Glomerular endothelial cell (primary cell): ENCODE measurements at regions not wholly inside any gene's neighbourhood (a gene's known extent, or its start where the extent isn't known, plus 50 kb on each side); places are given as distances from the start of the nearest gene placed in this dataset.

Experiments used
- DNase-seq: peaks from one replicate; pipeline ENCODE4 v3.0.0-alpha.2; 2011; ENCODE audit warnings: low read depth, low spot score; ENCODE audit errors: extremely low read depth

GRCh38 chr6:133583907-133584427 lies 304.9 kb upstream of the TCF21 start:
- no peak for DNase-seq

- no peak for DNase-seq
These were observed 304.1 kb upstream of the TCF21 start for GRCh38 chr6:133584823-133585222.

- no peak for DNase-seq
These were observed 302.9 kb upstream of the TCF21 start for GRCh38 chr6:133585978-133586377.

GRCh38 chr6:133587546-133588160 lies 301.3 kb upstream of the TCF21 start:
- no peak for DNase-seq

GRCh38 chr6:133590196-133590595 lies 298.7 kb upstream of the TCF21 start:
- no peak for DNase-seq

GRCh38 chr6:133590814-133591213 lies 298.1 kb upstream of the TCF21 start:
- DNase-seq = no peak

GRCh38 chr6:133591275-133591674 lies 297.6 kb upstream of the TCF21 start:
- no peak for DNase-seq

GRCh38 chr6:133594652-133595110 lies 294.2 kb upstream of the TCF21 start:
- no peak for DNase-seq

GRCh38 chr6:133595111-133595761 lies 293.7 kb upstream of the TCF21 start:
- DNase-seq = no peak

GRCh38 chr6:133606852-133607251 lies 282.1 kb upstream of the TCF21 start:
- DNase-seq = no peak

- no peak for DNase-seq
These were observed 280.3 kb upstream of the TCF21 start for GRCh38 chr6:133608620-133609019.

GRCh38 chr6:133609415-133610226 lies 279.3 kb upstream of the TCF21 start:
- peak; percentile 94 for DNase-seq

- DNase-seq = no peak
These were observed 278.6 kb upstream of the TCF21 start for GRCh38 chr6:133610227-133610840.

GRCh38 chr6:133610971-133611370 lies 277.9 kb upstream of the TCF21 start:
- DNase-seq = no peak

GRCh38 chr6:133612459-133612858 lies 276.5 kb upstream of the TCF21 start:
- DNase-seq = no peak

- DNase-seq = no peak
These were observed 275.7 kb upstream of the TCF21 start for GRCh38 chr6:133613211-133613610.

- DNase-seq = no peak
These were observed 267.2 kb upstream of the TCF21 start for GRCh38 chr6:133621751-133622150.

- no peak for DNase-seq
These were observed 265.8 kb upstream of the TCF21 start for GRCh38 chr6:133623065-133623464.

GRCh38 chr6:133623621-133624020 lies 265.3 kb upstream of the TCF21 start:
- no peak for DNase-seq

- DNase-seq = no peak
These were observed 262.7 kb upstream of the TCF21 start for GRCh38 chr6:133626096-133626666.

GRCh38 chr6:133629970-133630369 lies 258.9 kb upstream of the TCF21 start:
- no peak for DNase-seq
